B cell (primary cell): ENCODE measurements at regions not wholly inside any gene's neighbourhood (a gene's known extent, or its start where the extent isn't known, plus 50 kb on each side); places are given as distances from the start of the nearest gene placed in this dataset.

Experiments
- ATAC-seq: fragments of 200-7000 bp; cut with Tn5 transposase; one replicate; pipeline ENCODE4 v1.10.0; 2021; ENCODE audit warnings: low read depth, mild to moderate bottlenecking, moderate number of reproducible peaks, moderate library complexity
- CTCF ChIA-PET: fragments of 350-600 bp; sonication (Branson Sonifier 250); formaldehyde crosslinking; loops from one replicate; lab custom pipeline; 2021; ENCODE audit warnings: antibody characterized with exemption, inconsistent platforms; lab: Charles Lee
- POLR2A ChIA-PET: fragments of 350-600 bp; sonication (Branson Sonifier 250); formaldehyde crosslinking; loops from one replicate; lab custom pipeline; 2021; ENCODE audit warnings: antibody characterized with exemption; lab: Charles Lee
- DNase-seq: peaks from one replicate; pipeline ENCODE4 v3.0.0; 2013
- H2AFZ ChIP-seq: 2 replicates; pipeline ENCODE4 v1.6.1; 2012; ENCODE audit warnings: mild to moderate bottlenecking, low read depth, low read length; ENCODE audit not compliant: insufficient read depth, poor library complexity, severe bottlenecking
- H3K27ac ChIP-seq, 2 donors: 1 replicate in 1 of 2; 2 replicates in 1 of 2; pipeline ENCODE4 v1.5.1; 2012 to 2013; ENCODE audit warnings: low read length in 2 of 2, mild to moderate bottlenecking in 2 of 2, moderate library complexity in 1 of 2
- H3K27me3 ChIP-seq, 4 experiments: fragments of 200-600 bp in 1 of 4; sonication (generic) in 1 of 4; replicated peaks in 1 of 4; 1 replicate in 2 of 4; 2 replicates in 2 of 4; pipeline versions ENCODE4 v1.6.1 to v1.7.0; 2013 to 2016; ENCODE audit warnings: low read length in 3 of 4, mild to moderate bottlenecking in 2 of 4, mixed read lengths in 1 of 4, moderate library complexity in 1 of 4; ENCODE audit not compliant: insufficient read depth in 4 of 4, control insufficient read depth in 3 of 4; ENCODE audit errors: control extremely low read depth in 1 of 4
- H3K36me3 ChIP-seq, 2 experiments: replicated peaks in 1 of 2; 1 replicate in 1 of 2; 2 replicates in 1 of 2; pipeline versions ENCODE4 v1.6.1 to v1.7.1; 2013; ENCODE audit warnings: low read length in 1 of 2; ENCODE audit not compliant: insufficient read depth in 2 of 2, control insufficient read depth in 1 of 2; ENCODE audit errors: control extremely low read depth in 1 of 2, extremely low read depth in 1 of 2
- H3K4me1 ChIP-seq, 2 donors: fragments of 200-600 bp in 1 of 2; sonication (generic) in 1 of 2; 1 replicate in 1 of 2; 2 replicates in 1 of 2; pipeline versions ENCODE4 v1.5.1 to v1.6.1; 2013 to 2017; ENCODE audit warnings: low read length in 2 of 2; ENCODE audit not compliant: control insufficient read depth in 2 of 2, insufficient read depth in 2 of 2
- H3K4me2 ChIP-seq: replicated peaks from 2 replicates; pipeline ENCODE3; 2012; ENCODE audit warnings: mild to moderate bottlenecking, low read depth, low read length; ENCODE audit not compliant: poor library complexity, severe bottlenecking
- H3K4me3 ChIP-seq, 5 experiments: fragments of 200-600 bp in 1 of 5; sonication (generic) in 1 of 5; 1 replicate in 3 of 5; 2 replicates in 2 of 5; pipeline versions ENCODE4 v1.5.1 to v1.7.0; 2011 to 2016; ENCODE audit warnings: low read length in 4 of 5, mild to moderate bottlenecking in 4 of 5, low read depth in 2 of 5, control low read depth in 1 of 5, moderate library complexity in 1 of 5; ENCODE audit not compliant: insufficient read depth in 1 of 5; ENCODE audit errors: control extremely low read depth in 1 of 5, extremely low read depth in 1 of 5
- H3K79me2 ChIP-seq: fragments of 200-600 bp; sonication (generic); one replicate; pipeline ENCODE4 v1.6.0; 2016; ENCODE audit warnings: low read length; ENCODE audit not compliant: control insufficient read depth, insufficient read depth
- H3K9ac ChIP-seq: fragments of 200-600 bp; sonication (generic); 2 replicates; pipeline ENCODE4 v1.6.1; 2017; ENCODE audit warnings: mild to moderate bottlenecking, low read length, moderate library complexity
- H3K9me3 ChIP-seq, 3 donors: one replicate each; pipeline versions ENCODE4 v1.6.1 to v1.7.1; 2013; ENCODE audit warnings: low read length in 2 of 3; ENCODE audit not compliant: control insufficient read depth in 2 of 3, insufficient read depth in 1 of 3; ENCODE audit errors: control extremely low read depth in 1 of 3
- H4K20me1 ChIP-seq: 2 replicates; pipeline ENCODE4 v1.6.0; 2012; ENCODE audit warnings: mild to moderate bottlenecking, low read length; ENCODE audit not compliant: insufficient read depth, control insufficient read depth, poor library complexity, severe bottlenecking
- H3K27ac Mint-ChIP-seq: one replicate; pipeline ENCODE4 v1.8.0; 2021; ENCODE audit warnings: mixed read lengths
- H3K27me3 Mint-ChIP-seq: one replicate; pipeline ENCODE4 v1.8.0; 2021; ENCODE audit warnings: mixed read lengths
- H3K4me1 Mint-ChIP-seq: one replicate; pipeline ENCODE4 v1.8.0; 2021; ENCODE audit warnings: mixed read lengths
- H3K4me3 Mint-ChIP-seq: one replicate; pipeline ENCODE4 v1.8.0; 2021; ENCODE audit warnings: mixed read lengths
- H3K9me3 Mint-ChIP-seq: one replicate; pipeline ENCODE4 v1.8.0; 2022; ENCODE audit warnings: mixed read lengths; ENCODE audit not compliant: insufficient read depth
- CTCF ChIP-seq: fragments of 200-600 bp; IDR thresholded peaks from one replicate; pipeline ENCODE4 v1.8.0; 2022; ENCODE audit warnings: antibody characterized with exemption, mild to moderate bottlenecking
- EZH2 ChIP-seq: IDR thresholded peaks from 2 replicates; pipeline ENCODE4 v1.6.1; 2012; ENCODE audit warnings: borderline replicate concordance, low read depth, mild to moderate bottlenecking, moderate library complexity, low read length; ENCODE audit not compliant: insufficient read depth, poor library complexity, severe bottlenecking
- WGBS: methylation state at CpG from one replicate; pipeline ENCODE4 v1.1.5; 2013; ENCODE audit warnings: missing lambda C conversion rate; ENCODE audit not compliant: insufficient coverage; 5-methylcytosine and 5-hydroxymethylcytosine counted together
- intact Hi-C: fragments of 100-400 bp; cut with micrococcal nuclease; formaldehyde crosslinking; loops from one replicate; pipeline ENCODE4 v1.10.0; 2022

- peaks cover 3% of the 10 kb centered on the region for H3K9me3 Mint-ChIP-seq
- Histone ChIP-seq H3K79me2 (no peaks in the 10 kb centered on the region), H4K20me1 (no peaks in the 10 kb centered on the region), H2AFZ (no peak overlapping the region), H3K9ac (no peak overlapping the region), H3K4me3 (no peak overlapping the region), H3K9me3 (peaks cover 0 to 7% (median 0%) of the 10 kb centered on the region in 3 donors), H3K27ac (no peak overlapping the region), H3K27me3 (no peaks in the 10 kb centered on the region), H3K4me1 (no peaks in the 10 kb centered on the region), H3K4me2 (no peak overlapping the region), H3K36me3 (no peaks in the 10 kb centered on the region)
- no peak overlapping the region for H3K4me3 Mint-ChIP-seq
- DNase-seq, result no peak
- CTCF ChIA-PET, result no interaction called here
- no peak overlapping the region for H3K27ac Mint-ChIP-seq
- no peaks in the 10 kb centered on the region for H3K27me3 Mint-ChIP-seq
- ATAC-seq, result no peak
- TF ChIP-seq CTCF (no peak), EZH2 (no peak)
- intact Hi-C loops, result no loop called here
- POLR2A ChIA-PET, result no interaction called here
- WGBS, result 90% methylated on average over 4 of the region's 6 CpGs
- H3K4me1 Mint-ChIP-seq, result no peaks in the 10 kb centered on the region
Measured at GRCh38 chr1:99561952-99562351, 84.0 kb upstream of the PALMD start.

- H3K27me3 Mint-ChIP-seq, result no peaks in the 10 kb centered on the region
- no peak overlapping the region for H3K4me3 Mint-ChIP-seq
- Histone ChIP-seq H3K36me3 (no peaks in the 10 kb centered on the region), H3K9ac (no peak overlapping the region), H3K27me3 (no peaks in the 10 kb centered on the region), H3K4me3 (no peak overlapping the region), H4K20me1 (no peaks in the 10 kb centered on the region), H3K79me2 (no peaks in the 10 kb centered on the region), H2AFZ (no peak overlapping the region), H3K9me3 (peaks cover 0 to 7% (median 0%) of the 10 kb centered on the region in 3 donors), H3K4me2 (no peak overlapping the region), H3K27ac (no peak overlapping the region), H3K4me1 (no peaks in the 10 kb centered on the region)
- ATAC-seq, result no peak
- WGBS, result no CpG with 5 or more reads among the region's 1 CpG
- H3K9me3 Mint-ChIP-seq, result peaks cover 3% of the 10 kb centered on the region
- CTCF ChIA-PET, result no interaction called here
- no peaks in the 10 kb centered on the region for H3K4me1 Mint-ChIP-seq
- intact Hi-C loops, result no loop called here
- POLR2A ChIA-PET, result no interaction called here
- no peak for DNase-seq
- no peak overlapping the region for H3K27ac Mint-ChIP-seq
- TF ChIP-seq EZH2, result no peak
Measured at GRCh38 chr1:99565606-99566289, 80.2 kb upstream of the PALMD start.
